AG08395 (cell line): ENCODE measurements at regions not wholly inside any gene's neighbourhood (a gene's known extent, or its start where the extent isn't known, plus 50 kb on each side); places are given as distances from the start of the nearest gene placed in this dataset.
"Not testable (repeated sequence)": the region's sequence is repeated elsewhere in the genome, so short reads cannot be mapped to it uniquely, and the experiment has no call there.

Experiments
- DNase-seq: peaks from one replicate; pipeline ENCODE4 v3.0.0; 2012; ENCODE audit warnings: mixed read lengths, low spot score

DNA sequence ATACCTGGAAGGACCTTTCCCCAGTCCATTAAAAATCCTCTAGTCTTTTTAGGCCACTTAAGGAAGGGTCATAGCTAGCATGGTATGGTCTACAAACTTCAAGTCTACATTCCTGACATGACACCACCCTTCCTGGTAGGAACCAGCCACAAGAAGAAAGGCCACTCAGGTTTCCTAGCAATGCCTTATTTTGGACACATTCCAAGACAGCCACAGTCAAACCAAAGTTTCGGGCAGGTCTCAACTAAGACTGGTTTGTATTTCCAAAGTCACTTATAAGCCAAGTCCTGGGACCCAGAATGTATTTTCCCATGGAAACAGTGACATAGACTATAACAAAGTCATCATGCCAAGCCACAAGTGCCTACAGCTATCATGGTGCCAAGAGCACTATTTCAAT is 50.6 kb upstream of the SLC44A3 start:
- DNase-seq = no peak

- DNase-seq = no peak
Measured at GRCh38 chr1:94768036-94768435, 52.1 kb upstream of the SLC44A3 start.

DNA sequence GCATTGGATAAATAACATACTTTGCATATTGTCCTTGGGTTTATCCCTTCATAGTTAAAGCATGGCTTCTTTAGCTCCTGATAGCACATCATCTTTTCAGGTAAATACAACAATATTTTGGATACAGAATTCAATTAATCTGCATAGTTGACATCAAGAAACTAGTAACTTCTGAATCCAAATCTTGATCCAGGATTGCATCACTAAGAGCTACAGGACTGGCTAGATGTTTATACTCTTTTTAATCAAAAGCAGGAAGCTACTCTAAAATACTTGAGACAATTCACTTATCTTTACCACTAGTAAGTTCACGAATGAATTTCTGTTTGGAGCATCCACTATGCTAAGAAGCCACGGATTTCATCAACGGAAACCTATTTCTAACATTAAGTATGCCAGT is 54.2 kb upstream of the SLC44A3 start:
- DNase-seq = no peak

- DNase-seq = no peak
Measured at GRCh38 chr1:94759188-94759587, 61.0 kb upstream of the SLC44A3 start.

GRCh38 chr1:94757931-94758330 is 62.2 kb upstream of the SLC44A3 start:
- DNase-seq = no peak

- peak; percentile 89 for DNase-seq
Measured at GRCh38 chr1:94755675-94756074, 64.5 kb upstream of the SLC44A3 start.

GRCh38 chr1:94755016-94755415 is 65.1 kb upstream of the SLC44A3 start:
- DNase-seq = not testable (repeated sequence)

GRCh38 chr1:94754570-94754969 is 65.6 kb upstream of the SLC44A3 start:
- DNase-seq = no peak

GRCh38 chr1:94754095-94754494 is 66.1 kb upstream of the SLC44A3 start:
- DNase-seq = no peak

- DNase-seq = no peak
Measured at GRCh38 chr1:94753171-94753972, 66.8 kb upstream of the SLC44A3 start.

DNA sequence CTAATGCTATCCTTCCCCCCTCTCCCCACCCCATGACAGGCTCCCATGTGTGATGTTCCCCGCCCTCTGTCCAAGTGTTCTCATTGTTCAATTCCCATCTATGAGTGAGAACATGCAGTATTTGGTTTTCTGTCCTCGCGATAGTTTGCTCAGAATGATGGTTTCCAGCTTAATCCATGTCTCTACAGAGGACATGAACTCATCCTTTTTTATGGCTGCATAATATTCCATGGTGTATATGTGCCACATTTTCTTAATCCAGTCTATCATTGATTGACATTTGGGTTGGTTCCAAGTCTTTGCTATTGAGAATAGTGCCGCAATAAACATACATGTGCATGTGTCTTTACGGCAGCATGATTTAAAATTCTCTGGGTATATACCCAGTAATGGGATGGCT is 68.7 kb upstream of the SLC44A3 start:
- not testable (repeated sequence) for DNase-seq

- no peak for DNase-seq
Measured at GRCh38 chr1:94746635-94747525, 73.3 kb upstream of the SLC44A3 start.

DNA sequence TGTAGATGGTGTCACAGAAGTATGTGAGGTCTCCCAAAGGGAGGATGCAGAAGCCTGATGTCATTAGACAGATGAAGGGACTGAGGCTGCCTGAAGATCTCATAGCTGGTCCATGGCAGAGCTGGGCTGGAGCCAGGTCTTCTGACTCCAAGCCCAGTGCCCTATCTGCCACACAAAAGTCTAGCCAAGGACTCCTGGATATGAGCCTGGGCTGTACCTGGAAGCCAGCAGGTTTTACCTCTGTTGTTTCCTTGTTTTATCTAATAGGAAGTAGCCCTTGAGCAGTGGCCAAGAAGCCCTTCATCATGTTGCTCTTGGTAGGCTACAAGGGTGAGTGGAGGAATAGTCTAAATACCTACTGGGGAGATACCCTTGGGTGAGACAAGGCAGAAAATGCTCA is 74.4 kb upstream of the SLC44A3 start:
- no peak for DNase-seq

DNA sequence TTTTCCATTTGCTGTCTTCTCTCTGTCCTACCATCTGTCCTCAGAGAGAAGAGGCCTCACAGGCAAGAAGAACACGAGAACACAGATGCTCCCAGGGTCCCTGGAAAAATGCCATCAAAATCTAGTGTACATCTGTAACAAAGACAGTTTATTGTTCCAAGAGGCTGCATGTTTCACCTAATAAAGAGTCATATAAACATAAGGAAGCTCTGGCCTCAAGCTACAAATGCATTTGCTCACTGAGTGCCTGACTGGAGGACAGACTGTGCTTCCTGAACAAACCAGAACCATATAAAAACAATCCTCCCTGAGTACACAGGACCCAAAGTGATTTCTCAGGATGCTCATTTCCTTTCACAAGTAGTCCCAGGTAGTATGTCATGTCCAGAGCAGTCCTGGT is 76.3 kb upstream of the SLC44A3 start:
- DNase-seq = no peak

GRCh38 chr1:94741996-94742395 is 78.2 kb upstream of the SLC44A3 start:
- DNase-seq = no peak

DNA sequence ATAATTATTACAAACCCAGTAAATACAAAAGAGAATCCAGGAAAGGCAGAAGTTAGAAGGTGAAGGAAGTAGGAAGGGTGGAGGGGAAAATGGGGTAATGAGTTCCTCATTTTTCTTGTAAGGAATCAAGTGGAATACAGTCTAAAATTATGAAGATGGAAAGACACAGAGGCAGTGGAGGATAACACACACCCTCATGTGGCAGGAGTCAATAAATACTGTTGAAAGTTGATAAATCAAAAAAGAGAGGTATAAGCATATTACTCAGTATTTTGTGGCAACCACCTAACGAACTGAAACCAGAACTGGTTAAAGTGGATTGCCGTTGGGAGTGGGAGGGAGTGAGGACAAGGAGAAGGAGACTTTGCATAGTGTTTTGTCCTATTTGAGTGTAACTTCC is 78.6 kb upstream of the SLC44A3 start:
- no peak for DNase-seq

- peak; percentile 90 for DNase-seq
Measured at GRCh38 chr1:94739521-94740061, 80.6 kb upstream of the SLC44A3 start.

DNA sequence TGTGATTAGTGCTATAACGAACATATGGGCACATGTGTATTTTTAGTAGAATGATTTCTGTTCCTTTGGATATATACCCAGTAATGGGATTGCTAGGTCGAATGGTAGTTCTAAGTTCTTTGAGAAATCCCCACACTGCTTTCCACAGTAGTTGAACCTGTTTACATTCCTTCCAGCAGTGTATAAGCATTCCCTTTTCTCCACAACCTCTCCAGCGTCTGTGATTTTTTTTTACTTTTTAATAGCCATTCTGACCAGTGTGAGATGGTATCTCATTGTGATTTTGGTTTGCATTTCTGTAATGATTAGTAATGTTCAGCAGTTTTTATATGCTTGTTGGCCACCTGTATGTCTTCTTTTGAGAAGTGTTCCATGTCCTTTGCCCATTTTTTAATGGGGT is 81.8 kb upstream of the SLC44A3 start:
- no peak for DNase-seq

GRCh38 chr1:94737124-94737998 is 82.8 kb upstream of the SLC44A3 start:
- DNase-seq = no peak

- no peak for DNase-seq
Measured at GRCh38 chr1:94736549-94736948, 83.6 kb upstream of the SLC44A3 start.

GRCh38 chr1:94736073-94736472 is 84.1 kb upstream of the SLC44A3 start:
- no peak for DNase-seq
